Activated T-cell treated with anti-CD3 and anti-CD28 coated beads for 24 hours (primary cell): ENCODE measurements at regions not wholly inside any gene's neighbourhood (a gene's known extent, or its start where the extent isn't known, plus 50 kb on each side); places are given as distances from the start of the nearest gene placed in this dataset.

Source experiments
- DNase-seq: peaks from one replicate; pipeline ENCODE4 v3.0.0-alpha.2; 2020; ENCODE audit warnings: low read depth

DNA sequence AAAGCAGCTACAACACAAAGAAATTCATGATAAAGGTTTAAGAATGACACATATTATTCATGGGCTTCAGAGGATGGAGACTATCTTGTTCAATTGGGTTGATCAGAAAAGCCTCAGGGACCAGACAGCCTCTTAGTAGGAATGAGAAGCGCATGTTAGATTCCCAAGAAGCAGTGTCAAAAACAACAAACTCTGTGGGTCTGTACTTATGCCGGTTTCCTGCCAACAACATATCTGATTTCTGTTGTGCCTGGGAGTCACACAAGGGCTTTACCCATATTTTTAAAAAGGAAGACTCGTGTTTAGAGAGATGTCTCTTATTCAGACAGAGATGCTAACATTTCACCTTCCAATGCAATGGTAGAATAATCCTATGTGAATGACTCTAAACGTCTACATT lies 2180.6 kb upstream of the CELF4 start:
- DNase-seq = no peak

- DNase-seq = no peak
These were observed 2177.9 kb upstream of the CELF4 start for GRCh38 chr18:39743463-39743862.

- DNase-seq = no peak
These were observed 2176.3 kb upstream of the CELF4 start for GRCh38 chr18:39741755-39742466.

DNA sequence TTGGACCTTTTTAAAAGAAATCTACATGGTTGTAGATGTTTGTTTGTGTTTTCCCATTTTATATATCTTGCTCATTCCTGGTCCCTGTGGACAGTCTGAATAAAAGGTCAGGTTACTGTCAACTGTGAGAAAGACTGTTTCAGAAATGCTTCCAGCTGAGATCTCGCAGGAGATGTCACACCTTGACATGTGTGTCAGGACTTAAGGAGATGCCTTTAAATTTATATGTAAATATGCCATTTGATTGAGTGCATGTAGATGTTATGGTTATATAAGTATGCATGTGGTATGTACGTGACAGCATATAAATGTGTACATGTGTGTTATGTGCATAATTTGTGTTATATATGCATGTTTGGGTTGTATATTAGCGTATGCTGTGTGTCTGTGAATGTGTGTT lies 2172.3 kb upstream of the CELF4 start:
- DNase-seq = no peak

DNA sequence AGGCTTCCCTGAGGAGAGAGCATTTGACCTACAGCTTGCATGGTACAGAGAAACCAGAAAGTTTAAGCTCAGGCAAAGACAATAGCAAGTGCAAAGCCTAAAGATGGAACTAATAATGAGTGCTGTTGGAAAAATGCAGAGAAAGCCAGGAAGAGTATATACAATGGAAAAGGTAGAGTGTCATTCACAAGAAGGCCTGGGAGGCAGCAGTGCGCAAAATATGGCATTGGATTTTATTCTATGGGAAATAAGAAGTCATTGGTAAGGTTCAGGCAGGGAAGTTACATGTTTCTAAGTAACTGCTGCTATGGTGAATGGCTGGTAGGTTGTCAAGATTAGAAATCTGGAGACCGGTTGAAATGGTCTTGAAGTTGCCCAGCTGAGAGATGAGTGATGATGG lies 2167.3 kb upstream of the CELF4 start:
- no peak for DNase-seq

DNA sequence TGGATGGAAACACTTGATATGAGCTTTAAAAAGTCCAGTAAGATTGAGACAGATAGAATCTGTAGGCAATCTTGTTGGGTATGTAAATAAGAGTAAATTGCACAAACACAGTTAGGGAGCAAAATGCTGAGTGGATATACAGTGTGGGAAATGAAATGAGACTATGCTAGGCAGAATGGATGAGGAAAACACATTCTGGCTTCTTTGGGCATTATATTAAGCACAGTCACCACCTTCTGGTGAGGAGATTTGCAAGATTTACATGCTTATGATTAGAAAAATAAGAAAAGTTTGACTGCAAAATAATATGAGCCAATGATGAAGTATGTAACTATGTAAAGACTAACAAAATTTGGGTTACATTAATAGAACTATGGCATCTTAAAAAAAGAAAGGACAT lies 2165.0 kb upstream of the CELF4 start:
- no peak for DNase-seq

DNA sequence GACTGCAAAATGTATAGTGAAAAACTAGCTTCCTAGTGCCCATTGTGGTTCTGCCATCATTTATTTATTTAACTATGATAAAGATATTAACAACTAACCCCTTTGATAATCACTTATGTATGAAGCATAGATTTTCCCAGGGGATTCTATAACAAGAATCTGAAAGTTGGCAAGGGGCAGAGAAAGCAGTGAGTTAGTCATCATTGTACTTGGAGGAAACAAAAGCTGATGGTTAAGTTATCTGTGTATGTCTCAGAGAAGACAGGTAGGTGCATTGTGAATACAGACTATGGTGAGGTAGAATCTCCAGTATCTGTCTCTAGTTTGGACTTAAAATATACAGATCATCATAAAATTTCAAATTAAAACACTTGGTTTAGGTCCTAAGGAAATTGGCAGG lies 2159.1 kb upstream of the CELF4 start:
- DNase-seq = no peak

DNA sequence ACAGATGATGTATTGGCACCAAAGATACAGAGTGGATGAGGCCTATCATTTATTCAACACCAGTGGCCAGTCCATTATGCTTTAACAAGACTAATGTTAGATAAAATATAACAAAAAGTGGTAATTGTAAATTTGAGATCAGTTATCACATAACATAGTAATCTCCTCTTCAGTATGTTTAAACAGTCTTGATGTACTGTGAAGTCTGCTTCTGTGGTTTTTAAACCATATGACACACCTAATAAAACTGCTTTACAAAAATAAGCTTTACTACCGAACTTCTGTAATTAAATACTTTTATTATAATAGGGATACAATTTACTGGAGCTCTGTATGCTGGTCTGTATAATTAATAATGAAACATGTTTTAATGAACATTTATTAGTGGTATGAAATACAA lies 2156.1 kb upstream of the CELF4 start:
- DNase-seq = no peak

DNA sequence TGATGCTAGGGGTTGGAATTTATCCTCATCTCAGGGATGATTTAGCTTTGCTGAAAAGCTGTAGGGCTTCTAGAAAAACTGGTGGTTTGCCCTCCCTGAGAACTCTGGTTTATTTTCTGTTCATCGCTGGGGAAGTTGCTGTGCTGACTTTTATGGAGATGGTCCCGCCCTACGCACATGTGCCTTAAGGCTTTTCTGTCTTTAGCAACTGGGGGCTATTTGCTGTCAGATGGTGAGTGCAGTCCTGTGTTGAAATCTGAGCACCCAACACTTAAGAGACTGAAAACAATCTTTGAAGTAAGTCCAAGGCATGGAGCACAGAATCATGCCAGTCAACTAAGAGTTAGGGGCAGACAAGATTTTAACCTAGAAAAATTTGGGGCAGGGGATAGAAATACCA lies 2148.4 kb upstream of the CELF4 start:
- no peak for DNase-seq

DNA sequence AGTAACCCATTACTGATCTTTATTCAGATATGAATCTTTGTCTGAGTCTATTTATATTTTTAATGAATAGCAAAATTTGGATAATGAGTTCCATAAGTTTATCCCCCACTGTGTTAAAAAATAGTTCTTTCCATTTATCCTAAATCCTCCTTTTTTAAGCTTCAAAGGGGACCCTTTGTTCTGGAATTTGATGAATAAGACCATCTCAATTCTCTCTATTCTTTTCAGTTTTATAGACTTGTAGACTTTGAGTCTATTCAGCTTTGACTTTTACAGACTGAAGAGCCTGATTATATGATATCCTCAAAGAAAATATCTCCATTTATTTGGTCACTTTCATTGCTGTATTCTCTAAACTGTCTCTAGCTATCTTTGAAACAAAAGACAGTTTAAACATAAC lies 2146.1 kb upstream of the CELF4 start:
- DNase-seq = no peak

DNA sequence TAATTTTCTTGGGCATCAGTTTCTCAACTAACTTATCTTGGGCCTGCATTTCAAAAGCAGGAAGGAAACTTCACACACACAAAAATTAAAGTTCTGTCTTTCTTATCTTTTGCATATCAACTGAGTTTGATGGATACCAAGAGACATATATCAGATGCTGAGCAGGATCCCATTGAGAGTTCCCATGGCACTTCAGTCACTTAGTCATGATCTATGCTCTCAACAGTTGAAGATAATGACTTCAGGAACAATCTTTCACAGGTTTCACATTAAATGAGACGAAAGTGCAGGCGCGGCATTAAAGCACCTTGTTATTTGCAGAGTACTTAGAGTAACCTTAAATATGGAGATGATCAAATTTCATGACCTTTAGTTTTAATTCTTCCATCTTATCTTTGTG lies 2139.8 kb upstream of the CELF4 start:
- no peak for DNase-seq

- DNase-seq = no peak
These were observed 2137.3 kb upstream of the CELF4 start for GRCh38 chr18:39702888-39703287.

DNA sequence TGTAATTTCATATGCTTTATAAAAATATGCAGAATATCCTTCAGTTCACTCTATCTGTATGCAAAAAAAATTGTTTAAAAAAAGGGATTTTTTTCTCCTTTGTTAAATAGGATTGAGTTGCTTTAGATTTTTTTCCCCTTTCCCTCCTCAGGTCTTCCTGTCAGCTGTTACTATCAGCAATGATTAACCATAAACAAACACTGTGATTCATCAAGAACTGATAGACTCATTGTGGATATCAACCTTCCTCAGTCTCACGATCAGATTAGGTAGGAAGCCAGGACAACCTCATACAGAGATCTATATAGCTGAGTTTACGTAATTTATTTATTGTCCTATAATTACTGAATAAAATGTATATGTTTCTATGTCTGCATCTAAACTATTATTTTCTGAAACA lies 2136.2 kb upstream of the CELF4 start:
- DNase-seq = no peak

DNA sequence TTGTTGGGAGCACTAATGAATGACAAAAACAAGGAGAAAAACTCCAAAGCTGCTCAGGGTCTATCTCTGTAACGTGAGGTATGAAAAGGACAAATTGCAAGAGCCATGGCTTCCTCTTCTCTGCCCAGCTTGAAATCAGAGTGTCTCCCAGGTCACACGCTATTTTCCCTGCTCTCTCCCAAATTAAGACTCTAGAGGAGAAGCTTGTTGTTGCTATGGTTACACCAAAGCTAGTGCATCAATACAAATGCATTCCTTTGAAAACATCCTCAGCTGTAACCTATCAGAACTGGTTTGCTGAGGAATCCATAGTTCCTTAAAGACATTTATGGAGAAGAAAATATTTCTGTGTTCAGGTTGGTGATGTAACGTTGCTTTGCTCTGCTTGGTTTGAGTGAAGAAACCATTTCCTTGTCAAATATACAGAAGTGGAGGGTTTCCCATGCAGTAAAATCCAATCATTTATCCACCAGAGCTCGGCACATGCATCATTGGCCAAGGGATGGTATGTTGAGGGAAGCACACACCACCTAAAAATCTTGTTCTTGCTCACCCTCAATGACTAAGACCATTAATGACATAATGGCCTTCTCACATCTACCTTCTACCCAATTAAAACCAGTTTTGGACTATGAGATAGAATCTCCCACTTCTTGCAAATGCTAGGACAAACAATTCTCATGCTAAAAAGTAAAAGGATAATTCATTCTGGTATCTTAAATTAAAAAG lies 2135.6 kb upstream of the CELF4 start:
- no peak for DNase-seq

DNA sequence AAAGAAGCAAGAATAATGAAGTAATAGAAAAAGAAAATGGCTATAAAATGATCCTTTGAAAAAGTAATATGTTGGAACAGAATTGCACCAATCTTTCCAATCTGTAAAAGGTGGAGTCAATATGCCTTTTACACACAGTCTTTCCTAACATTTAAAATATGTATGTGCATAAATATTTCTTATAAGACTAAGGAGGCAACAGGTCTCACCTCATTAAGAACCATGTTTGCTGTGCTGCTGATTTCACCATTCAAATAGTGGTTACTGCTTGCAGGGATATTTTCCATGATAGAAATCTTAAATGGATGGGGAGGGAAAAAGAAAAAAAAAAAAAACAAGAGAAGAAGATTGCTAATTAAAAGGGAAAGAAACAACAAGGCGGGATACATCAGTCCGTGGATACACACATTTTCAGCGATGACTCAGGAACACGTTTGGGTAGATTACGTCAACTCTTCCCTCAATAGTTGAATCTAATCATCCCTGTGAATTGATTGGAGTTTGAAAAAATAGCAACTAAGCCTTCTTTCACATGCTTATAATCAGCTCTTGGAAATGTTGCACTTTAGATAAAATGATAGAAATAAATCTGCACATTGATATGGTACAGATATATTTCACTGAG lies 2133.9 kb upstream of the CELF4 start:
- DNase-seq = no peak

DNA sequence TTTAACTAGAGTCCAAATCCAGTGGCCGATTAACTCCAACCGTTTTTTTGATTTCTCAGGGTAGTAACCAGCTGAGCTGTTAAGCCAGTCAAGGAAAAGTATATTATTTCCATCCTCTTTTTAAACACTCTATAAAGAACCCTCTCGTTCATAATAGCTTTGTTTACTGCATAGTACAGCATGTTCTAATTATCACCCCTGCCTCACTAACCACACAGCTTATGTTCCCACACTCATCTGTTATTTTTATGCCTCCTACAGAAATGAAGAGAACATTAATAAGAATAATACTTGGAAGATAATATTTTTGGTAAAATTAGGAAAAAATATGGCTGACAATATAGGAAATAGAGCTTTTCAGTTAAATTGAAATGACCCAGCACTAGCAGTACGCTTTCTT lies 2132.8 kb upstream of the CELF4 start:
- DNase-seq = no peak

GRCh38 chr18:39693359-39693758 lies 2127.8 kb upstream of the CELF4 start:
- DNase-seq = no peak

DNA sequence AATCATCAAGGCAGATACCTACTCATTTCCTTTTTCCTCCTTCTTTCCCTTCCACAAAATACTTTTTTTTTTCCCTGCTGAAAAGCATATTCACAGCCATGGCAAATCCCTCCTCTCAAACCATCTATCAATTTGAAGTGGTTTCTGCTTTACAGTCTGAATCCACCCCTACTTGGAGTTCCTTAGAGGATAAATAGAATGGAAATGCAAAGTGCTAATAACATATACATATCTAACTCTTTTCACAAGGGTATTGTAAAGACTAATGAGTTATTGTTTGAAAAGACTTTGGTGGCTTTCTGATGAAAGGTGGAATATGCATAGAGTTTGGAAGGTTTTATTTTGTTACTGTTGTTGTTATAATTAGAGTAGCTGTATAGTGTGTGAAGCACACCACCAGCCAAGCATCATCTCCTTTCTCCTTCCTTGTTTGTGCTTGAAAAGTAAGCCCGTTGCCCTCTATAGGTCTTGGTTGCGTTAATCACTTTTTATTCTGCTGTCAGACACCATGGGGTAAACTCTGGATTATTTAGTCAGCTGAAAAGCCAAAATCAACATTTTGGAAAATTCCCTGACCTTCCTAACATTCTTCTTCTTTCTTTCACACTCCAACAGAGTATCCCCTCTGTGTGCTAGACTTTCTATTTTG lies 2126.9 kb upstream of the CELF4 start:
- DNase-seq = no peak

GRCh38 chr18:39685303-39685902 lies 2119.8 kb upstream of the CELF4 start:
- DNase-seq = no peak

GRCh38 chr18:39681061-39681460 lies 2115.5 kb upstream of the CELF4 start:
- DNase-seq = no peak

DNA sequence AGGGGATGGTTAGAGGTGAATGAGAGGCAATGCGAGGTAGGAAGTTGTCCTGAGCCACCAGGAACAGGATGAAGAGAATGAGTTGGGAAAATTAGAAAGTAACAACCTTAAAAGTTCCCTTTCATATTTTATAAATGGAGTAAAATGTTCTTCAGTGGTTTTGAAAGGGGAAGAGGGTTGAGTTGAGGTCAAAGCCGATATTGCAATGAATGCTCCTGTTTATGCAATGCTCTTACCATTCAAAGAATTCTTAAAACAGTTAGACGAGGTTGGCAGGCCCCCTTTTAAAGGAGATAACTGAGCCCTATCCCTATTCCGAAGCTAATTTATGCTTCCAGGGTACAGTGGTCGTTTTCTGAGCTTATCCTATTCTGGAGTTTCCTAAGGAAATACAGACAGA lies 2110.3 kb upstream of the CELF4 start:
- DNase-seq = no peak

GRCh38 chr18:39675368-39675767 lies 2109.8 kb upstream of the CELF4 start:
- DNase-seq = no peak

DNA sequence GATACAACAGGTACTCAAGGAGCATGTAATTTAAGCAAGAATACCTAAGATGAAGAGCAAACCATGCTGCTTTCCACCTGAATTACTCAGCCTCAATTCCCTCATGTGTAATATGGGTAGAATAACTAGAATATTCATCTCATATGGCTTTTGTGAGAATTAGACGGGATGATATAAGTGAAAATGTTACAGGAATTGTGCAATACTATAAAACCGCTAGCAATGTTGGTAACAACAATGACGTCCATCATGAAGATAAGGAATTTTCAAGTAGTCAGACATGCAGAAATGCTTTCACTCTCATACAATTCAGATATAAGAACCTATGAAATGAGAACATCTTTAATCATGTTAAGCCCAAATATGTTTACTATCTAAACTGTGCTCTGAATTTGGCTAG lies 2106.6 kb upstream of the CELF4 start:
- DNase-seq = no peak
